ENCODE measurements at regions not wholly inside any gene's neighbourhood (a gene's known extent, or its start where the extent isn't known, plus 50 kb on each side); places are given as distances from the start of the nearest gene placed in this dataset.

GRCh38 chr17:70653850-70654249 is 484.5 kb downstream of the KCNJ2 start:
- Histone ChIP-seq H3K27me3 (no peaks in the 10 kb centered on the region), H3K27ac (replicated peaks in 1 of 4) (no peak overlapping the region), H3K4me1 (no peaks in the 10 kb centered on the region), H3K36me3 (no peaks in the 10 kb centered on the region), H3K9me3 (no peaks in the 10 kb centered on the region), H3K4me3 (no peak overlapping the region)
- DNase-seq (ENCODE audit: extremely low spot score): no peak
- no peak for TF ChIP-seq POLR2A (IDR thresholded peaks at IDR 0.05; ENCODE audit: low read depth)
- no peak for TF ChIP-seq EP300 (IDR thresholded peaks at IDR 0.05)
- no peak for TF ChIP-seq POLR2AphosphoS5 (IDR thresholded peaks at IDR 0.05)
- TF ChIP-seq CTCF (IDR thresholded peaks at IDR 0.05): no peak
- intact Hi-C loops (cut with DNase I): no loop called here
- 82% methylated on average over 3 of the region's 3 CpGs for WGBS

GRCh38 chr17:70654706-70655105 is 485.4 kb downstream of the KCNJ2 start:
- 43% methylated on average over 3 of the region's 3 CpGs for WGBS
- intact Hi-C loops (cut with DNase I): no loop called here

GRCh38 chr17:70655176-70655958 is 486.0 kb downstream of the KCNJ2 start:
- Histone ChIP-seq H3K4me1 (no peaks in the 10 kb centered on the region), H3K9me3 (no peaks in the 10 kb centered on the region), H3K27me3 (no peaks in the 10 kb centered on the region), H3K4me3 (no peak overlapping the region), H3K36me3 (no peaks in the 10 kb centered on the region), H3K27ac (replicated peaks in 1 of 4) (no peak overlapping the region)
- intact Hi-C loops (cut with DNase I): no loop called here
- 72% methylated on average over 2 of the region's 2 CpGs for WGBS
- DNase-seq (ENCODE audit: extremely low spot score): no peak
- TF ChIP-seq POLR2A (IDR thresholded peaks at IDR 0.05; ENCODE audit: low read depth) (no peak), CTCF (IDR thresholded peaks at IDR 0.05) (no peak), POLR2AphosphoS5 (IDR thresholded peaks at IDR 0.05) (no peak), EP300 (IDR thresholded peaks at IDR 0.05) (no peak)

More at GRCh38 chr17:70654706-70655105, 485.4 kb downstream of the KCNJ2 start:
- Histone ChIP-seq H3K27ac (replicated peaks in 1 of 4) (no peak overlapping the region), H3K36me3 (no peaks in the 10 kb centered on the region), H3K9me3 (no peaks in the 10 kb centered on the region), H3K27me3 (no peaks in the 10 kb centered on the region), H3K4me1 (no peaks in the 10 kb centered on the region), H3K4me3 (no peak overlapping the region)
- DNase-seq (ENCODE audit: extremely low spot score): no peak
- TF ChIP-seq CTCF (IDR thresholded peaks at IDR 0.05) (no peak), POLR2A (IDR thresholded peaks at IDR 0.05; ENCODE audit: low read depth) (no peak), POLR2AphosphoS5 (IDR thresholded peaks at IDR 0.05) (no peak), EP300 (IDR thresholded peaks at IDR 0.05) (no peak)

GRCh38 chr17:70658317-70658716 is 489.0 kb downstream of the KCNJ2 start:
- Histone ChIP-seq H3K36me3 (no peaks in the 10 kb centered on the region), H3K4me3 (no peak overlapping the region), H3K4me1 (no peaks in the 10 kb centered on the region), H3K9me3 (no peaks in the 10 kb centered on the region), H3K27me3 (no peaks in the 10 kb centered on the region), H3K27ac (replicated peaks in 1 of 4) (no peak overlapping the region)
- intact Hi-C loops (cut with DNase I): no loop called here
- TF ChIP-seq CTCF (IDR thresholded peaks at IDR 0.05) (no peak), POLR2A (IDR thresholded peaks at IDR 0.05; ENCODE audit: low read depth) (no peak), EP300 (IDR thresholded peaks at IDR 0.05) (no peak), POLR2AphosphoS5 (IDR thresholded peaks at IDR 0.05) (no peak)
- 87% methylated on average over 3 of the region's 3 CpGs for WGBS
- DNase-seq (ENCODE audit: extremely low spot score): no peak

GRCh38 chr17:70658840-70659239 is 489.5 kb downstream of the KCNJ2 start:
- 69% methylated on average over 2 of the region's 2 CpGs for WGBS

More at GRCh38 chr17:70658840-70659239, 489.5 kb downstream of the KCNJ2 start:
- H3K9me3 ChIP-seq: no peaks in the 10 kb centered on the region
- no peaks in the 10 kb centered on the region for H3K4me1 ChIP-seq
- H3K4me3 ChIP-seq: no peak overlapping the region
- H3K36me3 ChIP-seq: no peaks in the 10 kb centered on the region
- no peak overlapping the region for H3K27ac ChIP-seq (replicated peaks in 1 of 4)
- TF ChIP-seq EP300 (IDR thresholded peaks at IDR 0.05): no peak
- no peak for TF ChIP-seq POLR2A (IDR thresholded peaks at IDR 0.05; ENCODE audit: low read depth)
- no peak for TF ChIP-seq CTCF (IDR thresholded peaks at IDR 0.05)
- TF ChIP-seq POLR2AphosphoS5 (IDR thresholded peaks at IDR 0.05): no peak
- no peak for DNase-seq (ENCODE audit: extremely low spot score)
- no peaks in the 10 kb centered on the region for H3K27me3 ChIP-seq
- intact Hi-C loops (cut with DNase I): no loop called here
